ENCODE measurements at regions not wholly inside any gene's neighbourhood (a gene's known extent, or its start where the extent isn't known, plus 50 kb on each side); places are given as distances from the start of the nearest gene placed in this dataset.

DNA sequence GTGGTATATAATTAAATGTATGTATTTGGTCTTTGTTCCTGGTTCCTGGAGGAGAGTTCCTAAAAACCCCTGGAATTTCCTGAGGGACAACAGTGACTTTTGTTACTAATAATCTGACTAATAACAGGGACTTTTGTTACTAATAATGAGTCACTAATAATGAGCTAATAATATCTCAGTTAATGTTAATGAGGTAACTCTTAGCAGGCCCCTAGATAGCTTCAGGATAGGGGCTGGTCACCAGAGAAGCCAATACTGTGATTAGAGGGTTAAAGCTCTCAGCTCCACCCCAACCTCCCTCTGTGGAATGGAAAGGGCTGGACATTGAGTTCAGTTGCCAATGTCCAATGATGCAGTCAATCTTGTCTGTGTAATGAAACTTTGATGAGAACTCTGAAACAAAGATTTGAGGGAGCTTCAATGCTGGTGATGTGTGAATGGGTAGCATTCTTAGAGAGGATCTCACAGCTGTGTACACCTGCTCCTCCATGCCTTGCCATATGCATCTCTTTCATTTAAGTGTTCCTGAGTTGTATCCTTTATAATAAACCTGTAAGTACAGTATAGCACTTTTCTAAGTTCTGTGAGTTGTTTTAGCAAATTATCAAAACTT is 1431.4 kb upstream of the TENM4 start:
- H3K36me3 ChIP-seq (ENCODE audit: insufficient read depth, low read length): no peaks in the 10 kb centered on the region
- no peaks in the 10 kb centered on the region for H3K9me3 ChIP-seq (ENCODE audit: control insufficient read depth, insufficient read depth, low read length)

DNA sequence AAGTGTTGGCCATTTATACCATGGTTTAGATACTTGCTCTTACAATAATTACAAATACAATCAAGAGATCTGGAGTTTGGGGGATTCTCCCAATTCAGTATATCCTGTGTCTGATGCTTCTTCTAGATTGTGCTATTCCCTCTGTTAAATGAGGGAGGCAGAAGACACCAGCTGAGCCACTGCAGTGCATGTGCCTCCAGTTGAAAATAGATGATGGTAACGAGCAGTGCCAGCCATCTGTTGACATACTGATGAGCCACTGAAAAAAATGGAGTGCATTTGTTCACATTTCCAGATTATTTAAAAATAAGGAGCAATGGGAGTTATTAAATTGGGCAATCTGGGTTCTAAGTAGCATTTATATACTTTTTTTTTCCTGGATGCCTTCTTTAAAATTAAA is 1428.0 kb upstream of the TENM4 start:
- Histone ChIP-seq H3K9ac (ENCODE audit: low read depth, low read length) (no peak overlapping the region), H3K9me3 (ENCODE audit: control insufficient read depth, insufficient read depth, low read length) (no peaks in the 10 kb centered on the region), H3K36me3 (ENCODE audit: insufficient read depth, low read length) (no peaks in the 10 kb centered on the region), H3K4me1 (ENCODE audit: insufficient read depth, low read length) (no peaks in the 10 kb centered on the region)

More for the DNA sequence above, 1431.4 kb upstream of the TENM4 start:
- Histone ChIP-seq H3K4me1 (ENCODE audit: insufficient read depth, low read length) (no peaks in the 10 kb centered on the region), H3K9ac (ENCODE audit: low read depth, low read length) (no peak overlapping the region)

- Histone ChIP-seq H3K4me1 (ENCODE audit: insufficient read depth, low read length) (no peaks in the 10 kb centered on the region), H3K36me3 (ENCODE audit: insufficient read depth, low read length) (no peaks in the 10 kb centered on the region), H3K9ac (ENCODE audit: low read depth, low read length) (no peak overlapping the region), H3K9me3 (ENCODE audit: control insufficient read depth, insufficient read depth, low read length) (peaks cover 1% of the 10 kb centered on the region; the same call in 1 of the 2 replicates)
These were observed 1421.2 kb upstream of the TENM4 start for GRCh38 chr11:80862011-80862410.

GRCh38 chr11:80861193-80861592 is 1420.4 kb upstream of the TENM4 start:
- Histone ChIP-seq H3K36me3 (ENCODE audit: insufficient read depth, low read length) (no peaks in the 10 kb centered on the region), H3K9me3 (ENCODE audit: control insufficient read depth, insufficient read depth, low read length) (peaks cover 2% of the 10 kb centered on the region; the same call in 1 of the 2 replicates), H3K4me1 (ENCODE audit: insufficient read depth, low read length) (no peaks in the 10 kb centered on the region), H3K9ac (ENCODE audit: low read depth, low read length) (no peak overlapping the region)

- Histone ChIP-seq H3K9me3 (ENCODE audit: control insufficient read depth, insufficient read depth, low read length) (peaks cover 2% of the 10 kb centered on the region; the same call in 1 of the 2 replicates), H3K4me1 (ENCODE audit: insufficient read depth, low read length) (no peaks in the 10 kb centered on the region), H3K9ac (ENCODE audit: low read depth, low read length) (no peak overlapping the region), H3K36me3 (ENCODE audit: insufficient read depth, low read length) (no peaks in the 10 kb centered on the region)
These were observed 1419.8 kb upstream of the TENM4 start for GRCh38 chr11:80860632-80861031.

DNA sequence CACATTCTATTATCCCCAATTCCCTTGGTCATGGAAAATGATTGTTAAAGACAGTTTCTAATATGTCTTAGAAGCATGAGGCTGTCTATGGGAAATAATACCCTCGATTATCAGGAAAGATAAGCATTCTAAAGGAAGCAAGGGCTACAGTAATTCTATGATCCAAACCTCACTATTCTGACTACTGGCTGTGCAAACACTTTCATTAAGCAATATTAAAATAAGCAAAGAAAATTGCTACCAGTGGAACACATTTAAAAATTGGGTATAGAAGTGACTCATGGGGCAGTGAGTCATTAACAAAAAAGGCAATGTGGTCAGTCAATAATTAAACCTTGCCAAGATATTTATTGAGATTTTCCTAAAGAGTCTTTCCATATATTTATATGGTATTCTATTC is 1415.2 kb upstream of the TENM4 start:
- no peak overlapping the region for H3K9ac ChIP-seq (ENCODE audit: low read depth, low read length)
- H3K36me3 ChIP-seq (ENCODE audit: insufficient read depth, low read length): no peaks in the 10 kb centered on the region
- peaks cover 2% of the 10 kb centered on the region; the same call in 1 of the 2 replicates for H3K9me3 ChIP-seq (ENCODE audit: control insufficient read depth, insufficient read depth, low read length)
- peaks cover 3% of the 10 kb centered on the region; the same call in 1 of the 2 replicates for H3K4me1 ChIP-seq (ENCODE audit: insufficient read depth, low read length)

DNA sequence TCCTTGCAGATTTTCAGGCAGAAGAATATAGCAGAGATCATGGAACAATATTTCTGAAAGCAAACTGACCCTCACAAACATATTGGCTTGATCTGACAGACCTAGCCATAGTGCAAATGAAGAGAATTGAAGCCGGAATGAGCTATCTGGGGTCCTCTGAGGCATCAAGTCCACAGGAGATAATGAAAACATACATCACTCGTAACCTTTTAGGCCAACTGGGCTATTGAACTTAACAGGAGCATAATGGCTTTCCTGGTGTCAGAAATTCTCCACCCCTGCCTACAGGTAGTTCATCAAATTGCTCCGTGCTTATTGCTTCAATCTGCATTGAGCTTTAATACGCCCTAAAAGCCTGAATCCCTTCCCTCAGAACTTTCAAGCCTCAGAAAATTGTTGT is 1414.6 kb upstream of the TENM4 start:
- Histone ChIP-seq H3K4me1 (ENCODE audit: insufficient read depth, low read length) (peaks cover 3% of the 10 kb centered on the region; the same call in 1 of the 2 replicates), H3K9me3 (ENCODE audit: control insufficient read depth, insufficient read depth, low read length) (peaks cover 2% of the 10 kb centered on the region; the same call in 1 of the 2 replicates), H3K36me3 (ENCODE audit: insufficient read depth, low read length) (no peaks in the 10 kb centered on the region), H3K9ac (ENCODE audit: low read depth, low read length) (no peak overlapping the region)

GRCh38 chr11:80849253-80849652 is 1408.4 kb upstream of the TENM4 start:
- Histone ChIP-seq H3K36me3 (ENCODE audit: insufficient read depth, low read length) (no peaks in the 10 kb centered on the region), H3K4me1 (ENCODE audit: insufficient read depth, low read length) (no peaks in the 10 kb centered on the region), H3K9ac (ENCODE audit: low read depth, low read length) (no peak overlapping the region), H3K9me3 (ENCODE audit: control insufficient read depth, insufficient read depth, low read length) (no peaks in the 10 kb centered on the region)

GRCh38 chr11:80846979-80847378 is 1406.1 kb upstream of the TENM4 start:
- no peaks in the 10 kb centered on the region for H3K4me1 ChIP-seq (ENCODE audit: insufficient read depth, low read length)
- H3K36me3 ChIP-seq (ENCODE audit: insufficient read depth, low read length): no peaks in the 10 kb centered on the region
- no peak overlapping the region for H3K9ac ChIP-seq (ENCODE audit: low read depth, low read length)
- no peaks in the 10 kb centered on the region for H3K9me3 ChIP-seq (ENCODE audit: control insufficient read depth, insufficient read depth, low read length)

DNA sequence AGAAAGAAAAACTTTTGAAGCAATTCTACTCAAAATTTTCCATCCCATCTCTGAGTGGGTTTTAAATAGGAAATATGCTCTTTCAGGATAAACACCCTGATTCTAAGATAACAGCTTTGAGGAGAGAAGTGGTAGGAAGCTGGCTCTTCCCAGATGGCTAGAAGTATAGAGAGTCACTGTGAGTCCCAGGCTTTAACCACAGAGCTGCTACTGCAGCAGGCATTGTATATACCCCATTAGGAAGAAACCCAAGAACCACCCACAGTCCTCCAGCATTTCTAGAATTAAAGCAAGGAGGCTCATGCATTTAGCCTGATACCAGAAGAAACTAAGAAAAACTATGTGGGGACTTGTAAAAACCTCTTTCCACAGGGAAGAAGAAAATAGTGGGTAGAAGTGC is 1405.6 kb upstream of the TENM4 start:
- no peaks in the 10 kb centered on the region for H3K36me3 ChIP-seq (ENCODE audit: insufficient read depth, low read length)
- no peaks in the 10 kb centered on the region for H3K9me3 ChIP-seq (ENCODE audit: control insufficient read depth, insufficient read depth, low read length)
- no peak overlapping the region for H3K9ac ChIP-seq (ENCODE audit: low read depth, low read length)
- H3K4me1 ChIP-seq (ENCODE audit: insufficient read depth, low read length): no peaks in the 10 kb centered on the region

GRCh38 chr11:80844110-80844819 is 1403.4 kb upstream of the TENM4 start:
- Histone ChIP-seq H3K36me3 (ENCODE audit: insufficient read depth, low read length) (no peaks in the 10 kb centered on the region), H3K9me3 (ENCODE audit: control insufficient read depth, insufficient read depth, low read length) (no peaks in the 10 kb centered on the region), H3K4me1 (ENCODE audit: insufficient read depth, low read length) (no peaks in the 10 kb centered on the region), H3K9ac (ENCODE audit: low read depth, low read length) (no peak overlapping the region)

GRCh38 chr11:80843266-80843974 is 1402.6 kb upstream of the TENM4 start:
- Histone ChIP-seq H3K9ac (ENCODE audit: low read depth, low read length) (no peak overlapping the region), H3K9me3 (ENCODE audit: control insufficient read depth, insufficient read depth, low read length) (no peaks in the 10 kb centered on the region), H3K36me3 (ENCODE audit: insufficient read depth, low read length) (no peaks in the 10 kb centered on the region), H3K4me1 (ENCODE audit: insufficient read depth, low read length) (no peaks in the 10 kb centered on the region)

DNA sequence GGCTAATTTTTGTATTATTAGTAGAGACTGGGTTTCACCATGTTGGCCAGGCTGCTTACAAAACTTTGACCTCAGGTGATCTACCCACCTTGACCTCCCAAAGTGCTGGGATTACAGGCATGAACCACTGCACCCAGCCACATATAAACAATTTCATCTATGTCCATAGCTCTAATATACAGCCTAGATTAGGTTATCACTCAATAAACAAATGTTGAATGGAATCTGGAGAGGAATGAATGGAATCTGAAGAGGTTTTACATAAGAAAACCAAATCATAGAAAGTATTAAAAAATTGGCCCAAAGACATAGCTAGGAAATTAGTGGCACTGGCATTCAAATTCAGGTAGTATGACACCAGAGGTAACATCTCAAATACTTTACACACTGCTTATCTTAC is 1401.4 kb upstream of the TENM4 start:
- Histone ChIP-seq H3K36me3 (ENCODE audit: insufficient read depth, low read length) (no peaks in the 10 kb centered on the region), H3K4me1 (ENCODE audit: insufficient read depth, low read length) (no peaks in the 10 kb centered on the region), H3K9ac (ENCODE audit: low read depth, low read length) (no peak overlapping the region), H3K9me3 (ENCODE audit: control insufficient read depth, insufficient read depth, low read length) (no peaks in the 10 kb centered on the region)

DNA sequence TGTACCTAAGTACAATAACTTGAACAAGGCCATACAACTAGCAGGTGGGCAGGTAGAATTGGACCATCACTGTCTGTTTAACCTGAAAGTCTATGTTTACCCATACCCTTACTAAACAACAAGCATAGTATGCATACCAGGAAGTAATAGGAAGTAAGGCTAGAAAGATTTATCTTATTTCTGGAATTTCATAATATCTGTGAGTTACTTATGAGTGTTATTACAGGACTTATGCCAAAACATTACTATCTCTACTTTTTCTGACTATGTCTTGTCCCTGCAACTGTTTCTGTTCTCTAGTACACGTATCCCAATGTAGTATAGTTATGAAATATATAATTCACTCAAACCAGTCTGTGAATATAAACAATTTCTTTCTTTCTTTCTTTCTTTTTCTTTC is 1400.8 kb upstream of the TENM4 start:
- H3K4me1 ChIP-seq (ENCODE audit: insufficient read depth, low read length): no peaks in the 10 kb centered on the region
- no peak overlapping the region for H3K9ac ChIP-seq (ENCODE audit: low read depth, low read length)
- H3K36me3 ChIP-seq (ENCODE audit: insufficient read depth, low read length): no peaks in the 10 kb centered on the region
- H3K9me3 ChIP-seq (ENCODE audit: control insufficient read depth, insufficient read depth, low read length): no peaks in the 10 kb centered on the region

DNA sequence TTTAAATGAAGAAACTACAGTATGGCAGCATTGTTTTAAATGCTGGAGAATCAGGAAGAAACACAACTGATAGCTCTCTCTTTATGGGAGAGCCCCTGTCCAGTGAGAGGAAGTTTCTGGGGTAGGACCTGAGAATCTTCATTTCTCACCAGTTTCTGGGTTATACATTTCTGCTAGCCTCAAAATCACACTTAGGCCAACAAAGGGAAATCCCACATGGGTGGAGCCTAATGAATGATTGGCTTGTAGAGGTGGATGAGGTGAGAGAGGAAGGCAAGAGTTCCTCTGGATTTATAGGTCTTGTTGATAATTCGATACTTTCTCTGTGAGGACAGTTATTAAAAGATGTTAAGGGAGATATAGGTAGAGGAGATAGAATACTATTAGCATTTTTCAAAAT is 1397.3 kb upstream of the TENM4 start:
- Histone ChIP-seq H3K4me1 (ENCODE audit: insufficient read depth, low read length) (no peaks in the 10 kb centered on the region), H3K9ac (ENCODE audit: low read depth, low read length) (no peak overlapping the region), H3K9me3 (ENCODE audit: control insufficient read depth, insufficient read depth, low read length) (no peaks in the 10 kb centered on the region), H3K36me3 (ENCODE audit: insufficient read depth, low read length) (no peaks in the 10 kb centered on the region)

All from ES-I3 (cell line).